Bronchial epithelial cell (primary cell): ENCODE measurements at regions not wholly inside any gene's neighbourhood (a gene's known extent, or its start where the extent isn't known, plus 50 kb on each side); places are given as distances from the start of the nearest gene placed in this dataset.
"Not testable (repeated sequence)": the region's sequence is repeated elsewhere in the genome, so short reads cannot be mapped to it uniquely, and the experiment has no call there.

Experiments used
- DNase-seq: peaks from one replicate; pipeline ENCODE4 v3.0.0-alpha.2; 2010; ENCODE audit warnings: low read depth
- FAIRE-seq: peaks from 2 replicates; lab custom pipeline; 2011; peaks lifted over from hg19 to GRCh38; lab: Jason Lieb, UNC
- H3K27me3 ChIP-seq: 2 replicates; pipeline ENCODE4 v1.5.1; 2011; ENCODE audit warnings: low read length; ENCODE audit not compliant: control insufficient read depth, insufficient read depth
- H3K36me3 ChIP-seq: 2 replicates; pipeline ENCODE4 v1.5.1; 2011; ENCODE audit warnings: low read length; ENCODE audit not compliant: control insufficient read depth, insufficient read depth
- H3K4me3 ChIP-seq: 2 replicates; pipeline ENCODE4 v1.5.1; 2011; ENCODE audit warnings: mild to moderate bottlenecking, low read depth, low read length, control low read depth
- CTCF ChIP-seq: IDR thresholded peaks from 2 replicates; pipeline ENCODE4 v1.5.1; 2011; ENCODE audit warnings: mild to moderate bottlenecking, moderate library complexity, low read length, control low read depth, inconsistent platforms; ENCODE audit not compliant: insufficient read depth, severe bottlenecking

GRCh38 chr19:31461814-31462539, 112.7 kb upstream of the TSHZ3 start:
- FAIRE-seq: no peak
- no peaks in the 10 kb centered on the region for H3K27me3 ChIP-seq
- H3K36me3 ChIP-seq: no peaks in the 10 kb centered on the region
- DNase-seq: no peak
- no peak for TF ChIP-seq CTCF
- no peak overlapping the region for H3K4me3 ChIP-seq

- H3K36me3 ChIP-seq: no peaks in the 10 kb centered on the region
- no peak for FAIRE-seq
- no peak overlapping the region for H3K4me3 ChIP-seq
- no peak for TF ChIP-seq CTCF
- DNase-seq: no peak
- no peaks in the 10 kb centered on the region for H3K27me3 ChIP-seq
Measured at GRCh38 chr19:31470229-31470939, 121.1 kb upstream of the TSHZ3 start.

- Histone ChIP-seq H3K36me3 (no peaks in the 10 kb centered on the region), H3K4me3 (no peak overlapping the region), H3K27me3 (no peaks in the 10 kb centered on the region)
- no peak for TF ChIP-seq CTCF
- FAIRE-seq (no peak), DNase-seq (no peak)
Measured at GRCh38 chr19:31470952-31471351, 121.7 kb upstream of the TSHZ3 start.

- no peak overlapping the region for H3K4me3 ChIP-seq
- TF ChIP-seq CTCF: no peak
- H3K27me3 ChIP-seq: no peaks in the 10 kb centered on the region
- DNase-seq (no peak), FAIRE-seq (no peak)
- H3K36me3 ChIP-seq: no peaks in the 10 kb centered on the region
Measured at GRCh38 chr19:31478241-31478640, 129.0 kb upstream of the TSHZ3 start.

- no peak overlapping the region for H3K4me3 ChIP-seq
- no peaks in the 10 kb centered on the region for H3K36me3 ChIP-seq
- FAIRE-seq: no peak
- no peak for TF ChIP-seq CTCF
- H3K27me3 ChIP-seq: no peaks in the 10 kb centered on the region
- DNase-seq: no peak
Measured at GRCh38 chr19:31483226-31483857, 134.1 kb upstream of the TSHZ3 start.

GRCh38 chr19:31484858-31485410, 135.7 kb upstream of the TSHZ3 start:
- FAIRE-seq, DNase-seq: not testable (repeated sequence)

More at GRCh38 chr19:31484858-31485410, 135.7 kb upstream of the TSHZ3 start:
- H3K27me3 ChIP-seq, H3K4me3 ChIP-seq, H3K36me3 ChIP-seq: not testable (repeated sequence)
